SK-N-MC (cell line): ENCODE measurements at regions not wholly inside any gene's neighbourhood (a gene's known extent, or its start where the extent isn't known, plus 50 kb on each side); places are given as distances from the start of the nearest gene placed in this dataset.

Source experiments
- EZH2 ChIP-seq: fragments of 200-600 bp; sonication (generic); IDR thresholded peaks from one replicate; pipeline ENCODE4 v1.6.1; 2017; ENCODE audit warnings: antibody characterized with exemption
- FOXP2 ChIP-seq: optimal IDR thresholded peaks from 2 replicates; pipeline ENCODE3; 2011; ENCODE audit warnings: mild to moderate bottlenecking, moderate library complexity; ENCODE audit not compliant: insufficient read depth; ENCODE audit errors: extremely low read length, control extremely low read depth
- POLR2AphosphoS5 ChIP-seq: IDR thresholded peaks from 2 replicates; pipeline ENCODE4 v1.6.1; 2012; ENCODE audit warnings: mild to moderate bottlenecking, low read depth, low read length, borderline replicate concordance

- no peak for TF ChIP-seq EZH2
- no peak for TF ChIP-seq POLR2AphosphoS5
- no peak for TF ChIP-seq FOXP2
Measured at GRCh38 chr4:25575611-25576010, 80.0 kb upstream of the SLC34A2 start.
